SJCRH30 (cell line): ENCODE measurements at regions not wholly inside any gene's neighbourhood (a gene's known extent, or its start where the extent isn't known, plus 50 kb on each side); places are given as distances from the start of the nearest gene placed in this dataset.

Experiments
- DNase-seq, 2 experiments: peaks; one replicate each; pipeline ENCODE4 v3.0.0-alpha.2; 2015 to 2020
- H3K27ac ChIP-seq: fragments of 250-450 bp; sonication (Bioruptor Pico); 2 replicates; pipeline ENCODE4 v1.5.1; 2020; ENCODE audit warnings: mild to moderate bottlenecking, moderate library complexity
- H3K27me3 ChIP-seq: fragments of 250-450 bp; sonication (Bioruptor Pico); 2 replicates; pipeline ENCODE4 v1.5.1; 2020; ENCODE audit warnings: mild to moderate bottlenecking, moderate library complexity
- H3K36me3 ChIP-seq: fragments of 250-450 bp; sonication (Bioruptor Pico); 2 replicates; pipeline ENCODE4 v1.5.1; 2020; ENCODE audit warnings: mild to moderate bottlenecking, moderate library complexity
- H3K4me1 ChIP-seq: fragments of 250-450 bp; sonication (Bioruptor Pico); 2 replicates; pipeline ENCODE4 v1.5.1; 2020; ENCODE audit warnings: mild to moderate bottlenecking, moderate library complexity
- H3K4me3 ChIP-seq: fragments of 250-450 bp; sonication (Bioruptor Pico); 2 replicates; pipeline ENCODE4 v1.5.1; 2020; ENCODE audit warnings: mild to moderate bottlenecking, moderate library complexity
- H3K9me3 ChIP-seq: fragments of 250-450 bp; sonication (Bioruptor Pico); replicated peaks from 2 replicates; pipeline ENCODE4 v1.5.1; 2020; ENCODE audit warnings: mild to moderate bottlenecking, moderate library complexity

- no peak overlapping the region for H3K4me3 ChIP-seq
- H3K27ac ChIP-seq, result no peak overlapping the region
- DNase-seq, result no peak
- H3K36me3 ChIP-seq, result no peaks in the 10 kb centered on the region
- H3K9me3 ChIP-seq, result no peaks in the 10 kb centered on the region
- no peaks in the 10 kb centered on the region for H3K4me1 ChIP-seq
- no peaks in the 10 kb centered on the region for H3K27me3 ChIP-seq
These were observed 118.9 kb upstream of the IGSF10 start for GRCh38 chr3:151579571-151580270.

DNA sequence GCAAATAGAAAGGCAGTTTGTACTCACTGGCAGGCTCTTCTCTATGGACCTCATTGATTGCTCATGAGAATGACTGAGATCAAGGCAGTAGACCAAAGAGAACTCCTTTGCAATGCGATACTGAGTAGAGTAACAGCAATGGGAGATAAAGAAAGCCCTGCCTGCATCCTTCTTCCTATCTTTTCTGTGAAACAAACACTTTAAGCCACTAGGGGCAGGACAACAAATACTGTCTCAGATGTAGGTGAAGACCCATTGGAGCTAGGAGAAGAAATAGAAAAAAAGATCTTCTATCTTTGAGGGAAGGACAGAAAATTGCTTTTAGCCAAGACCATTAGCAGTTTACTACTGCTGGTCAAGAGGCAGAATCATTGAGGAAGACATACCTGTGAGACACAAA is 117.6 kb upstream of the IGSF10 start:
- Histone ChIP-seq H3K27me3 (no peaks in the 10 kb centered on the region), H3K9me3 (no peaks in the 10 kb centered on the region), H3K4me3 (no peak overlapping the region), H3K27ac (no peak overlapping the region), H3K36me3 (no peaks in the 10 kb centered on the region), H3K4me1 (no peaks in the 10 kb centered on the region)
- DNase-seq, result no peak

DNA sequence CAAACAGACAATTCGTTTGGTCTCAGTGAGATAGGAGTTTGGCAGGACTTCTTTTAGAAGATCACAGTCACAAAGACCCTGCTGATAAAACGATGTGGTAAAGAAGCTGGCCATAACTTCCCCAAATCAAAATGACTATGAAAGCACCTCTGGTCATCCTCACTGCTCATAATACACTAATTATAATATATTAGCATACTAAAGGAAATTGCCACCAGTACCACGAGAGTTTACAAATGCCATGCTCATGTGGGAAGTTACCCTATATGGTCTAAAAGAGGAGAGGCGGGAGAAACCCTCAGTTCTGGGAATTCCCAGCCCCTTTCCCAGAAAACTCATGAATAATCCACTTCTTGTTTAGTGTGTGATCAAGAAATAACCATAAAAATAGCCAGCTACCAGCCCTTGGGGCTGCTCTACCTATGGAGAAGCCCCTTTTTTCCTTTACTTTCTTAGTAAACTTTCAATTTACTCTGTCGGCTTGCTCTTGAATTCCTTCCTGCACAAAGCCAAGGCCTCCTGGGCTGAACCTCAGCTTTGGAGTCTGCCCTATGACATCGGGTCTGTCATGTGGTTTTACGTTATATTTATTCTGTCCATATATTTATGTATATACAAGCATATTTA is 115.8 kb upstream of the IGSF10 start:
- no peak overlapping the region for H3K4me3 ChIP-seq
- no peaks in the 10 kb centered on the region for H3K9me3 ChIP-seq
- no peaks in the 10 kb centered on the region for H3K27me3 ChIP-seq
- H3K27ac ChIP-seq, result no peak overlapping the region
- H3K36me3 ChIP-seq, result no peaks in the 10 kb centered on the region
- DNase-seq, result no peak
- no peaks in the 10 kb centered on the region for H3K4me1 ChIP-seq

- no peaks in the 10 kb centered on the region for H3K9me3 ChIP-seq
- no peaks in the 10 kb centered on the region for H3K4me1 ChIP-seq
- no peak for DNase-seq
- H3K4me3 ChIP-seq, result no peak overlapping the region
- no peak overlapping the region for H3K27ac ChIP-seq
- no peaks in the 10 kb centered on the region for H3K27me3 ChIP-seq
- H3K36me3 ChIP-seq, result no peaks in the 10 kb centered on the region
These were observed 107.3 kb upstream of the IGSF10 start for GRCh38 chr3:151568184-151568583.

DNA sequence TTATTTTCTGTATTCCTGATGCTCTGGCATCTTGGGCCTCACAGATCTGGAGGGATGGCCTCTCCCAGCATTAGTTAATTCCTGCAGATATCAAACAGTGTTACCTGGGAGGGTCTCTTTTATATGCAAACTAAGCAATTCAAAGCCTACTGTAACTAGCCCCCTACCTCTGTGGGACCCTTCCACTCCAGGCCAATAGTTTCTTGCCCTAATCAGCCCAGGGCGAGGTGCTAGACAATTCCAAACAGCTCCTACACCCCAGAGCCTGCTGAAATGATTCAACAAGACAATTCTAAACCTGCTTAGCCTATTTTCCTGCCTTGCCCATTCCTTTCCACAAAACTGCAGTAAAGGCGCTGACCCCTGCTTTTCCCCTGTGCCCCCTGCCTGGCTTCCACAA is 106.6 kb upstream of the IGSF10 start:
- Histone ChIP-seq H3K4me1 (no peaks in the 10 kb centered on the region), H3K9me3 (no peaks in the 10 kb centered on the region), H3K4me3 (no peak overlapping the region), H3K36me3 (no peaks in the 10 kb centered on the region), H3K27ac (no peak overlapping the region), H3K27me3 (no peaks in the 10 kb centered on the region)
- DNase-seq, result no peak

DNA sequence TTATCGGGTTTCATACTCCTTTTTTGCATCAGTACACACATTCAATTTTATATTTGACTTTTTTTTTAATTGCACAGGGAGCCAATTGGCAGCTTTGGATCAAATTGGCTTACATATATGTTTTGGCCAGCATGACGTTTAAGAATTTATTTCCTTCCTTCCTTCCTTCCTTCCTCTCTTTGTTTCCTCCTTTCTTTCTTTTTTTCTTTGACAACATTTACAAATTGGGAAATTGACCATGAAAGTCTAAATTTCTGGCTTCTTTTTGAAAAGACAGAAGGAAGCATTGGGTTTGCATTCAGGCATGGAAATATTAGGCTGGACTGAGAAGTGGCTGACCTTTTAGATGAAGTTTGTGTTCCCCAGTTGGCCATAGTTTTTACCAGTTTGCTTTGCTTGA is 103.4 kb upstream of the IGSF10 start:
- Histone ChIP-seq H3K36me3 (no peaks in the 10 kb centered on the region), H3K4me1 (no peaks in the 10 kb centered on the region), H3K9me3 (no peaks in the 10 kb centered on the region), H3K27me3 (no peaks in the 10 kb centered on the region), H3K4me3 (no peak overlapping the region), H3K27ac (no peak overlapping the region)
- DNase-seq, result no peak

DNA sequence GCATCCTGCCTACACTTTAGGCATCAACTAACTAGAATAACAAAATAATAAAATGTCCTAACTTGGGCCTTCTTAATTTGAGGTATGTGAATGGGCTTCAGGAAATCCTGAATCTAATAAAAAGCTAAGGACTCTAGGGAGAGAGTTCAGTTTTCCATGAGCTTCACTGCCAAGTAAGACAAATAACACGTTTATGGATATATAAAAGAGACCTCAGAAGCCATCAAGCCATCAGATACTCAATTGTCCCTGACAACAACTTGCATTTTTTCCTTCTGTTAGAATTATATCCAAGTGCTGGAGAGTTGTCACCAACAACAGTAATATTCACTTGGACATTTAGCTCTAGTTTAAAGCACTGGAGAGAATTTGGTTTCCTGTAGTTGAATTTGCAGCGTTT is 102.4 kb upstream of the IGSF10 start:
- no peak for DNase-seq
- no peak overlapping the region for H3K27ac ChIP-seq
- no peaks in the 10 kb centered on the region for H3K9me3 ChIP-seq
- no peak overlapping the region for H3K4me3 ChIP-seq
- no peaks in the 10 kb centered on the region for H3K36me3 ChIP-seq
- H3K27me3 ChIP-seq, result no peaks in the 10 kb centered on the region
- no peaks in the 10 kb centered on the region for H3K4me1 ChIP-seq

DNA sequence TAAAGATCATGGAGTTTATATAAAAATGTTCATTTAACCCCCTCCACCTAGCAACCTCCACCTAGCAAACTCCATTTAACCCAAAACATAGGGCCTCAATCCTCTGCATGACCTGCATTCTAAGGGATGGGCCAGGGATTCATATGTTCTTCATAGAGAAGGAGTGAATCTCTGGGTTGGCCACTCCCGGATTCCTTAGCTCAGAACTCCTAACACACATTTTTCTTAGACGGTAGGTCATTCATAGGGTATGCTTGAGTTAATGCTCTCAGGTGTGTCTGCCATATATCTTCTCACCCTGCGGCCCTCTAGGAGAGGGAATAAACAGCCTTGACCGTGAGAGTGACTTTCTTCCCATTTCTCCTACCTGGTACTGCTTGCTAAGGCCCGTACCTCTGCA is 102.0 kb upstream of the IGSF10 start:
- Histone ChIP-seq H3K4me1 (no peaks in the 10 kb centered on the region), H3K9me3 (no peaks in the 10 kb centered on the region), H3K27me3 (no peaks in the 10 kb centered on the region), H3K36me3 (no peaks in the 10 kb centered on the region), H3K27ac (no peak overlapping the region), H3K4me3 (no peak overlapping the region)
- DNase-seq, result no peak

GRCh38 chr3:151561878-151562277 is 101.0 kb upstream of the IGSF10 start:
- no peak overlapping the region for H3K4me3 ChIP-seq
- H3K4me1 ChIP-seq, result no peaks in the 10 kb centered on the region
- no peaks in the 10 kb centered on the region for H3K27me3 ChIP-seq
- no peaks in the 10 kb centered on the region for H3K9me3 ChIP-seq
- DNase-seq, result no peak
- H3K36me3 ChIP-seq, result no peaks in the 10 kb centered on the region
- H3K27ac ChIP-seq, result no peak overlapping the region

DNA sequence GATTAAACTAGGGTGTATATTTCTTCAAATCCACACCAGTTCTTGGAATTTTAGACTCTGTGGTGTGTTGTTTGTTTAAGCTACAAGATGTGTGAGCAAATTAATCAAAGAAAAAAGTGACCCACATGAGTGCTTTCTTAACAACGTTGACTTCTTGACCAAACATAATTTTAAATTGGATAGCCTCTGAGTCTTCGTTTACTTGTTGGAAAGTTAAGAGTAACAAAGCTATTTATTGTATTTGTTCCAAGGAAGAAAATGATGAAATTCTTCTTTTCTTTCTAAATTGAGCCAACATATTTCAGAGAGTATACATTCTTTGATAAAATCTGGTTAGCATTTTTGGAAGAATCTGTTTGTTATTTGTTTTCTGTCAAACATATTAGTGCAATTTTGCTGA is 99.9 kb upstream of the IGSF10 start:
- H3K27me3 ChIP-seq, result no peaks in the 10 kb centered on the region
- H3K4me1 ChIP-seq, result no peaks in the 10 kb centered on the region
- H3K36me3 ChIP-seq, result no peaks in the 10 kb centered on the region
- no peak overlapping the region for H3K27ac ChIP-seq
- H3K9me3 ChIP-seq, result no peaks in the 10 kb centered on the region
- DNase-seq, result no peak
- H3K4me3 ChIP-seq, result no peak overlapping the region

DNA sequence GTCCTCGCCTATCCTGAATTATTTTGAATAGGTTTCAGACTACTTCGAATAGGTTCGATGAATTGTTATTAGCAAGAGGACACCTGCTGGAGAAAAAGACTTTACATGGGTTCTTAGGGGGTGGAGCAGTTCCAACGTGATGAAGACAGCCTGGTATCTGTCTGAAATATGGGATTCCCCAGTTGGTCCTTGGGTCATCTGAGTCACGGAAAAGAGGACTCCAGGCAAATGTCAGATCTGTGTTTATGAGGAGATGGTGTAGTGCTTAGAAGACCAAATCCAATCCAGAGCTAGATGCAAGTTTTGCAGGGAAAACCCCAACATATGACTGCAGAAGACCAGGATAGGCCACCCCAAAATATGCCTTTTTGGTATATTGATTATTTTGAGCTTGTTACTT is 98.9 kb upstream of the IGSF10 start:
- DNase-seq, result no peak
- Histone ChIP-seq H3K4me1 (no peaks in the 10 kb centered on the region), H3K9me3 (no peaks in the 10 kb centered on the region), H3K4me3 (no peak overlapping the region), H3K36me3 (no peaks in the 10 kb centered on the region), H3K27me3 (no peaks in the 10 kb centered on the region), H3K27ac (no peak overlapping the region)

GRCh38 chr3:151558661-151559060 is 97.8 kb upstream of the IGSF10 start:
- no peaks in the 10 kb centered on the region for H3K4me1 ChIP-seq

DNA sequence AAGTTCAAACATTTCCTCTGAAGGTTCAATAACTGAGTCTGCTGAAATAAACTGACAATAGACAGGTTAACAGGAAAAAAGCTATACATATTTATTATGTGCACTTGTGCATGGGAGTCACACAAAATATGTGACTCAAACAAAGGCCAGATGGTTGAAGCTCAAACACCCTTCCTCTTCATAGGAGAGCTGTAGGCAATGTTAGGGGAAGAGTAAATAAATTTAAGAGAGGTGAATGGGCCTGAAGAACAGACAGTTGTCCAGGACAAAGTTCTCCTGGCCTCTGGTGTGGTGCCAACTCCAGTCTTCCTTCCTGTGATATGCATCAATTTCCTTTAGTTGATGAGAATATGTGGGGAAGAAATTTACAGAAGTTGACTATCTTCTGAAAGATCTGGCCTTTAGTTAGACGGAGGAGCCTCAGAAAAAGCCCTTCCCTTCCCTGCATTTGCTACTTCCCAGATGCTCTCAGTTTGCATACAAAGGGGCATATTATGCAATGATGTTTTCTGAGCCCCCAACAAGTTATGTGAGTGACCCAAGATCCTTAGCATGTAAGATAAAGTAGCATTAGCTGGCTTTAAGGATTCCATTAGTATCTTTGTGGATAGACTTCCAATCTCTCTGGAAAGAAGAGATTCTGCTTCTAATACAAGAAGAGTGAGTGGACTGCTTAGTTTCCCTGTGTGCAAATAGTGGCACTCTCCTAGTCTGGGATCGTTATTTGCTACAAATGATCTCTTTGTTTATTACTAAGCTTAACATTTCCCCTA is 96.4 kb upstream of the IGSF10 start:
- H3K9me3 ChIP-seq, result no peaks in the 10 kb centered on the region
- H3K27me3 ChIP-seq, result no peaks in the 10 kb centered on the region
- no peak overlapping the region for H3K4me3 ChIP-seq
- no peaks in the 10 kb centered on the region for H3K36me3 ChIP-seq
- H3K4me1 ChIP-seq, result no peaks in the 10 kb centered on the region
- no peak overlapping the region for H3K27ac ChIP-seq
- DNase-seq, result no peak

More at GRCh38 chr3:151558661-151559060, 97.8 kb upstream of the IGSF10 start:
- no peak for DNase-seq
- no peaks in the 10 kb centered on the region for H3K9me3 ChIP-seq
- no peak overlapping the region for H3K27ac ChIP-seq
- H3K27me3 ChIP-seq, result no peaks in the 10 kb centered on the region
- no peaks in the 10 kb centered on the region for H3K36me3 ChIP-seq
- H3K4me3 ChIP-seq, result no peak overlapping the region

DNA sequence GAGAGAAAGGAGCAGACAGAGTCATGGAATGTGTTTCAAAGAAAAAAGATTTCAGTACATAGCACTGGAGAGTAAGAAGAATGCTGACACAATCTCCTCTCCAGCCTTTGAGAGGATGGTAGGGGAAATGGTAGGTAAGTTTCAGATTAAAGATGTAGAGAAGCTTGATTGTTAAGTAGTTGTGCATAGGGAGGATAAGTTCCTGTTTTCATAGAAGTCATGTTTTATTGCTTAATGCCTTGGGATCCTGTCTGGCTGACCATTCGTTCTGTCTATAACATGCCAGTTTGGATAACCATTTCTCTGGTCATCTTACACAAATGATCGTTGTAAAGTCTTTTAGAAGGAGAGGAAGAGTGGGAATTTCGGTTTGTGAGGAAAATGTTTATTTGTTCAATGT is 95.7 kb upstream of the IGSF10 start:
- H3K4me1 ChIP-seq, result no peaks in the 10 kb centered on the region

DNA sequence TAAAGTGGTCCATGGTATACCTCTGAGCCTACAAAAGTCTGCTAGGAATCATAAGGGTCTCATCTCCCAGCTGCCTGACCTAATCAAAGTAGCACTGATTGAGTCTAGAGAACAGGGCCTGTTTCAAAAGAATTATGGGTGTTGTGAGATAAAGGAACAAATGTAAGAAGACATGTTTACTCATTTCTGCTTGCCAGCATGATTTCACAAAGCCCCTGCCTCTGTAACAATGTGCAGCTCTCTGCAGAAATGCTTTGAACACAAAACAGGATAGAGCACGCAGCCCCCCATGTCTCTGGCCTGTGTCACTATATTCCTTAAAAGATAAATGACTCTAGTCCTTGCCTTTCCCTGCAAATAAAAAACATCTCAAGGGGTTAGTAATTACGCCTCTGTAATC is 94.7 kb upstream of the IGSF10 start:
- Histone ChIP-seq H3K27me3 (no peaks in the 10 kb centered on the region), H3K27ac (no peak overlapping the region)

More for the DNA sequence above, 95.7 kb upstream of the IGSF10 start:
- Histone ChIP-seq H3K36me3 (no peaks in the 10 kb centered on the region), H3K4me3 (no peak overlapping the region), H3K27me3 (no peaks in the 10 kb centered on the region), H3K27ac (no peak overlapping the region), H3K9me3 (no peaks in the 10 kb centered on the region)
- DNase-seq, result no peak

More for the DNA sequence above, 94.7 kb upstream of the IGSF10 start:
- H3K4me1 ChIP-seq, result no peaks in the 10 kb centered on the region
- no peaks in the 10 kb centered on the region for H3K36me3 ChIP-seq
- H3K9me3 ChIP-seq, result no peaks in the 10 kb centered on the region
- no peak for DNase-seq
- H3K4me3 ChIP-seq, result no peak overlapping the region
